Heart left ventricle (tissue), 13 donors: ENCODE measurements at regions not wholly inside any gene's neighbourhood (a gene's known extent, or its start where the extent isn't known, plus 50 kb on each side); places are given as distances from the start of the nearest gene placed in this dataset.

Experiments used
- CTCF ChIP-seq, 12 donors: fragments of 200-600 bp; sonication (generic) in 4 of 12; IDR thresholded peaks; one replicate each; pipeline versions ENCODE4 v1.5.0 to v1.8.0; 2018 to 2022; ENCODE audit warnings: antibody characterized with exemption in 12 of 12, mild to moderate bottlenecking in 5 of 12
- POLR2A ChIP-seq, 2 donors: fragments of 450-650 bp; IDR thresholded peaks; one replicate each; pipeline ENCODE4 v1.6.1; 2017; ENCODE audit warnings: antibody characterized with exemption in 2 of 2, mild to moderate bottlenecking in 2 of 2, moderate library complexity in 2 of 2
- donor health status: ischemic (EF 13 %, LVEDD 7.1; RV severe dilation, severe dysfunction).
- donor health status: DM: no; HTN: yes; CAD: no.
- donor health status: DM: no; HTN: no; CAD: no.
- donor health status: ischemic (EF 25% LVEDD 6.9; RV normal size, moderate dysfunction).
- donor health status: ischemic (EF 25% LVEDD 5.7; RV mildly dilated, moderate dysfunction).
- donor health status: ischemic (EF 35%, LVEDD 5.7; RV mildly dilated, moderate dysfunction).
- donor health status: nonischemic (EF 11% LVEDD 7.7; RV severe dilation, severe dysfunction).
- donor health status: DM: yes; HTN: yes; CAD: no.
- donor health status: PGD.
- donor health status: ischemic (EF 29% LVEDD 5.4; RV normal size, mild dysfunction).
- donor health status: nonischemic (EF 23%, LVEDD 6.1; RV moderate dilation, normal function).

GRCh38 chr13:73521985-73522524 is 463.2 kb downstream of the KLF5 start:
- no peak for TF ChIP-seq CTCF (IDR thresholded peaks at IDR 0.05)
- no peak for TF ChIP-seq POLR2A (IDR thresholded peaks at IDR 0.05)
